ENCODE measurements at regions not wholly inside any gene's neighbourhood (a gene's known extent, or its start where the extent isn't known, plus 50 kb on each side); places are given as distances from the start of the nearest gene placed in this dataset.

DNA sequence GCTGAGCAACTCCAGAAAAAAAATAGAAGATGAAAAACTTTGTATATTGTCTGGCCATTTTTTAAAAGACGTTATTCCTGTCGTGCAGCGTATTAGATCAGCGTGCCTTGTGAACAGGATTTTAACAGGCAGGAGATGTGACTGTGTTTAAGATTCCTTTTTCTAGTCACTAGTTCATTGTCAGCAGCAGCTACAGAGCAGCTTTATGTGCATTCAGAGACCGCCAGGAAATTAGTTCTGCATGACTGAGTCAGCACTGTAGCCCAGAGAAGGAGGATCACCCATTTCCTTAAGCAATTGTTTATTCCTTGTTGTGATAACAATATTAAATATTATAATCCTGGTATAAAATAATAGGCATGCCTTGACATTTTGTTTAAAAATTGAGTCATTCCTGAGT, 75.4 kb upstream of the ADGRB3 start:
- Histone ChIP-seq H3K4me1 (ENCODE audit: insufficient read depth) (no peaks in the 10 kb centered on the region), H4K20me1 (ENCODE audit: insufficient read depth, poor library complexity, severe bottlenecking) (no peaks in the 10 kb centered on the region), H3K9me2 (replicated peaks; ENCODE audit: insufficient read depth) (no peaks in the 10 kb centered on the region), H3K9me3 (ENCODE audit: low read depth) (no peaks in the 10 kb centered on the region), H3K36me3 (replicated peaks; ENCODE audit: insufficient read depth, low read depth) (no peaks in the 10 kb centered on the region), H3K79me2 (no peaks in the 10 kb centered on the region), H3K4me3 (no peak overlapping the region), H3K27me3 (no peaks in the 10 kb centered on the region), H3K4me2 (no peak overlapping the region), H2AFZ (no peak overlapping the region), H3K27ac (no peak overlapping the region)
- no peak for DNase-seq (ENCODE audit: low spot score)
- no peak for TF ChIP-seq EZH2phosphoT487 (IDR thresholded peaks at IDR 0.05; ENCODE audit: low read depth, severe bottlenecking, unreplicated experiment)
- WGBS (ENCODE audit: low lambda C conversion rate, missing lambda C conversion rate) = 50% methylated on average over 5 of the region's 5 CpGs

DNA sequence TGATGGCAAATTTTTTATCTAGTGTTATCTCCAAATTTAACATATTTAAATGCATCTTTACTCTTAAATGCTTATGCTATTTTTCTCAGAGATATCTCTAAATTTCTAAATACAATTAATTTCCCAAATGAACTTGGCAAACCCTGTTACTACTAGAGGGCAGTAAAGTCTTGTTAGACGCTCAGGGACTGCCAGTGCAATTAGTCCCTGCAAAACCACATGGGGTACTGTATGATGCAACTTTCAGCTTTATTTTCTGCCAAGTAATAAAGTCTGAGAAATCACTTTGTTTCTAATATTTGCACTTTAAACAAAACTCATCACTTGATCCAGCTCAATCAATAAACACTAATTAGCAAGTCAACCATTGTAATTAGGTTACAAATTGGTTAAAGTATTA, 76.0 kb upstream of the ADGRB3 start:
- DNase-seq (ENCODE audit: low spot score) = no peak
- Histone ChIP-seq H3K36me3 (replicated peaks; ENCODE audit: insufficient read depth, low read depth) (no peaks in the 10 kb centered on the region), H3K9me3 (ENCODE audit: low read depth) (no peaks in the 10 kb centered on the region), H3K27me3 (no peaks in the 10 kb centered on the region), H3K9me2 (replicated peaks; ENCODE audit: insufficient read depth) (no peaks in the 10 kb centered on the region), H3K27ac (no peak overlapping the region), H2AFZ (no peak overlapping the region), H3K4me2 (no peak overlapping the region), H3K4me3 (no peak overlapping the region), H3K4me1 (ENCODE audit: insufficient read depth) (no peaks in the 10 kb centered on the region), H3K79me2 (no peaks in the 10 kb centered on the region), H4K20me1 (ENCODE audit: insufficient read depth, poor library complexity, severe bottlenecking) (no peaks in the 10 kb centered on the region)
- TF ChIP-seq EZH2phosphoT487 (IDR thresholded peaks at IDR 0.05; ENCODE audit: low read depth, severe bottlenecking, unreplicated experiment) (no peak), EZH2 (IDR thresholded peaks at IDR 0.05; ENCODE audit: borderline replicate concordance) (no peak)
- TF ChIP-seq, protein P1, sequence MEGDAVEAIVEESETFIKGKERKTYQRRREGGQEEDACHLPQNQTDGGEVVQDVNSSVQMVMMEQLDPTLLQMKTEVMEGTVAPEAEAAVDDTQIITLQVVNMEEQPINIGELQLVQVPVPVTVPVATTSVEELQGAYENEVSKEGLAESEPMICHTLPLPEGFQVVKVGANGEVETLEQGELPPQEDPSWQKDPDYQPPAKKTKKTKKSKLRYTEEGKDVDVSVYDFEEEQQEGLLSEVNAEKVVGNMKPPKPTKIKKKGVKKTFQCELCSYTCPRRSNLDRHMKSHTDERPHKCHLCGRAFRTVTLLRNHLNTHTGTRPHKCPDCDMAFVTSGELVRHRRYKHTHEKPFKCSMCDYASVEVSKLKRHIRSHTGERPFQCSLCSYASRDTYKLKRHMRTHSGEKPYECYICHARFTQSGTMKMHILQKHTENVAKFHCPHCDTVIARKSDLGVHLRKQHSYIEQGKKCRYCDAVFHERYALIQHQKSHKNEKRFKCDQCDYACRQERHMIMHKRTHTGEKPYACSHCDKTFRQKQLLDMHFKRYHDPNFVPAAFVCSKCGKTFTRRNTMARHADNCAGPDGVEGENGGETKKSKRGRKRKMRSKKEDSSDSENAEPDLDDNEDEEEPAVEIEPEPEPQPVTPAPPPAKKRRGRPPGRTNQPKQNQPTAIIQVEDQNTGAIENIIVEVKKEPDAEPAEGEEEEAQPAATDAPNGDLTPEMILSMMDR (IDR thresholded peaks at IDR 0.05; ENCODE audit: poor library complexity) = no peak
- 43% methylated on average over 1 of the region's 1 CpG for WGBS (ENCODE audit: low lambda C conversion rate, missing lambda C conversion rate)

DNA sequence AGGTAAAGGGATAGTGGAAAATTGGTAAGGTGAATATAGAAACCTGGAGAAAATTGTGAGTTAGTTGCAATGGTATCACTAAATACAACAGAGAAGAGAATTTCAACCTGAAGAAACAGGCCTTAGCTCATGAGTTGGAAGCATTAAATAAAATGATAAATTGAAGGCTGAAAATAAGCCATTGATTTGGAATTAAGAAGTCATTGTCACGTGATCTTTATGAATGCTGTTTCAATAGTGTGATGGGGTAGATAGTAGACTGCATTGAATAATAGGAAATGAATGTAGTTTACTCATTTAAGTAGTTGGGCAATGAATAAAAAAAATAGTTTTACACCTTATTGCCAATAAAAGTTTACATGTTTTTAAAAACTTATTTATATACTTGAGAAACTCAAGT, 88.5 kb upstream of the ADGRB3 start:
- Histone ChIP-seq H3K27ac (no peak overlapping the region), H3K9me3 (ENCODE audit: low read depth) (no peaks in the 10 kb centered on the region), H3K36me3 (replicated peaks; ENCODE audit: insufficient read depth, low read depth) (no peaks in the 10 kb centered on the region), H2AFZ (no peak overlapping the region), H3K9me2 (replicated peaks; ENCODE audit: insufficient read depth) (no peaks in the 10 kb centered on the region), H3K4me1 (ENCODE audit: insufficient read depth) (no peaks in the 10 kb centered on the region), H3K27me3 (no peaks in the 10 kb centered on the region), H4K20me1 (ENCODE audit: insufficient read depth, poor library complexity, severe bottlenecking) (no peaks in the 10 kb centered on the region), H3K4me2 (no peak overlapping the region), H3K79me2 (no peaks in the 10 kb centered on the region), H3K4me3 (no peak overlapping the region)
- TF ChIP-seq EZH2phosphoT487 (IDR thresholded peaks at IDR 0.05; ENCODE audit: low read depth, severe bottlenecking, unreplicated experiment) (no peak), EZH2 (IDR thresholded peaks at IDR 0.05; ENCODE audit: borderline replicate concordance) (no peak)
- WGBS (ENCODE audit: low lambda C conversion rate, missing lambda C conversion rate) = 81% methylated on average over 1 of the region's 1 CpG
- no peak for DNase-seq (ENCODE audit: low spot score)

DNA sequence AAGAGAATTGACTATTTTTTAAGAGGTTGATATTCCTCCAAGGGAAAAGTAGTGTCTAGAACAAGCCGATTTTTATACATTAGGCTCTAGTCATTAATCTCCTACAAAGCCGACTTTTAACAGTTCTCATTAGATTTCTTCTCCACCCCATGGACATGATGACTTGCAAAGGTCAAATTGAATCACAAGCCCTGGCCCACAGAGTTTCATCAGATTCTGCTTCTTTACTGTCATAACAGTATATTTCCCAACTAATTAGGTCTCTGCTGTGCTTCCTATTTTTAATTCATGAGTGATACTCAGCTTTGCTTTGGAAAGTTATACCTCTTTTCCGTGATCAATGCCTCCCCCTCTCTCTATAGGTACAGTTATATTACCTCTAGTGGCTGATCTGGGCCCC, 90.6 kb upstream of the ADGRB3 start:
- Histone ChIP-seq H3K9me2 (replicated peaks; ENCODE audit: insufficient read depth) (no peaks in the 10 kb centered on the region), H3K79me2 (no peaks in the 10 kb centered on the region), H3K27ac (no peak overlapping the region), H3K4me2 (no peak overlapping the region), H3K27me3 (no peaks in the 10 kb centered on the region), H3K36me3 (replicated peaks; ENCODE audit: insufficient read depth, low read depth) (no peaks in the 10 kb centered on the region), H4K20me1 (ENCODE audit: insufficient read depth, poor library complexity, severe bottlenecking) (no peaks in the 10 kb centered on the region), H3K4me1 (ENCODE audit: insufficient read depth) (no peaks in the 10 kb centered on the region), H2AFZ (no peak overlapping the region), H3K9me3 (ENCODE audit: low read depth) (no peaks in the 10 kb centered on the region), H3K4me3 (no peak overlapping the region)
- TF ChIP-seq EZH2 (IDR thresholded peaks at IDR 0.05; ENCODE audit: borderline replicate concordance) = no peak
- 74% methylated on average over 3 of the region's 3 CpGs for WGBS (ENCODE audit: low lambda C conversion rate, missing lambda C conversion rate)
- no peak for DNase-seq (ENCODE audit: low spot score)

DNA sequence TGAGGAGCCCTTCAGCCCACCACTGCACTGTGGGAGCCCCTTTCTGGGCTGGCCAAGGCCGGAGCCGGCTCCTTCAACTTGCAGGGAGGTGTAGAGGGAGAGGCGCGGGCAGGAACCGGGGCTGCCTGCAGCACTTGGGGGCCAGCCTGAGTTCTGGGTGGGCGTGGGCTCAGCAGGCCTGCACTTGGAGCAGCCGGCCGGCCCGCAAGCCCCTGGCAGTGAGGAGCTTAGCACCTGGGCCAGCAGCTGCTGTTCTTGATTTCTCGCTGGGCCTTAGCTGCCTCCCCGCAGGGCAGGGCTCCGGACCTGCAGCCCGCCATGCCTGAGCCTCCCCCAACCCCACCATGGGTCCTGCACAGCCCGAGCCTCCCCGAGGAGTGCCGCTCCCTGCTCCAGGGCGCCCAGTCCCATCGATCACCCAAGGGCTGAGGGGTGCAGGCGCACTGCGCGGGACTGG, 101.7 kb upstream of the ADGRB3 start:
- TF ChIP-seq, protein P1 (IDR thresholded peaks at IDR 0.05; ENCODE audit: poor library complexity) = no peak
- TF ChIP-seq EZH2 (IDR thresholded peaks at IDR 0.05; ENCODE audit: borderline replicate concordance) (no peak), EZH2phosphoT487 (IDR thresholded peaks at IDR 0.05; ENCODE audit: low read depth, severe bottlenecking, unreplicated experiment) (no peak)
- Histone ChIP-seq H3K9me3 (ENCODE audit: low read depth) (no peaks in the 10 kb centered on the region), H3K27me3 (no peaks in the 10 kb centered on the region), H3K4me2 (no peak overlapping the region), H3K9me2 (replicated peaks; ENCODE audit: insufficient read depth) (no peaks in the 10 kb centered on the region), H3K4me3 (no peak overlapping the region), H3K4me1 (ENCODE audit: insufficient read depth) (no peaks in the 10 kb centered on the region), H2AFZ (no peak overlapping the region), H3K27ac (no peak overlapping the region), H4K20me1 (ENCODE audit: insufficient read depth, poor library complexity, severe bottlenecking) (no peaks in the 10 kb centered on the region), H3K79me2 (no peaks in the 10 kb centered on the region), H3K36me3 (replicated peaks; ENCODE audit: insufficient read depth, low read depth) (no peaks in the 10 kb centered on the region)
- no peak for DNase-seq (ENCODE audit: low spot score)
- WGBS (ENCODE audit: low lambda C conversion rate, missing lambda C conversion rate) = 96% methylated on average over 18 of the region's 21 CpGs

Data from hepatocyte (in vitro differentiated cells).